Activated T-cell treated with anti-CD3 and anti-CD28 coated beads, Interleukin-2, amount 50 U/mL, for 72 hours (primary cell): ENCODE measurements at regions not wholly inside any gene's neighbourhood (a gene's known extent, or its start where the extent isn't known, plus 50 kb on each side); places are given as distances from the start of the nearest gene placed in this dataset.

Source experiments
- ATAC-seq, 2 donors: fragments of 150-1000 bp; cut with Tn5 transposase; replicated peaks in 1 of 2; 2 replicates each; pipeline ENCODE4 v1.10.0; 2021; ENCODE audit warnings: moderate library complexity in 2 of 2, mild to moderate bottlenecking in 1 of 2
- DNase-seq, 2 donors: peaks; one replicate each; pipeline ENCODE4 v3.0.0; 2021 to 2022; ENCODE audit warnings: mixed read lengths in 1 of 2
- H3K27ac Mint-ChIP-seq: one replicate; pipeline ENCODE4 v1.8.0; 2022; ENCODE audit warnings: mild to moderate bottlenecking, moderate library complexity, mixed read lengths
- H3K27me3 Mint-ChIP-seq: one replicate; pipeline ENCODE4 v1.8.0; 2022; ENCODE audit warnings: low read depth, mixed read lengths
- H3K36me3 Mint-ChIP-seq, 2 donors: one replicate each; pipeline ENCODE4 v1.8.0; 2022; ENCODE audit warnings: mixed read lengths in 2 of 2, mild to moderate bottlenecking in 1 of 2; ENCODE audit not compliant: insufficient read depth in 2 of 2
- H3K4me1 Mint-ChIP-seq: one replicate; pipeline ENCODE4 v1.8.0; 2022; ENCODE audit warnings: low read depth, mixed read lengths
- H3K4me3 Mint-ChIP-seq, 2 donors: one replicate each; pipeline ENCODE4 v1.8.0; 2022; ENCODE audit warnings: mild to moderate bottlenecking in 2 of 2, mixed read lengths in 2 of 2, moderate library complexity in 2 of 2
- H3K9me3 Mint-ChIP-seq, 2 donors: one replicate each; pipeline ENCODE4 v1.8.0; 2022; ENCODE audit warnings: mixed read lengths in 2 of 2

- Mint-ChIP-seq H3K4me3 (no peak overlapping the region), H3K36me3 (no peaks in the 10 kb centered on the region), H3K27ac (no peak overlapping the region), H3K27me3 (no peaks in the 10 kb centered on the region), H3K4me1 (no peaks in the 10 kb centered on the region), H3K9me3 (no peaks in the 10 kb centered on the region)
- ATAC-seq, result no peak
- no peak for DNase-seq
Observed at GRCh38 chr10:129343141-129343540, 123.9 kb upstream of the MGMT start.

- ATAC-seq (no peak), DNase-seq (no peak)
- H3K27ac Mint-ChIP-seq, result no peak overlapping the region
- H3K36me3 Mint-ChIP-seq, result no peaks in the 10 kb centered on the region
- H3K4me1 Mint-ChIP-seq, result no peaks in the 10 kb centered on the region
- no peaks in the 10 kb centered on the region for H3K9me3 Mint-ChIP-seq
- no peak overlapping the region for H3K4me3 Mint-ChIP-seq
- H3K27me3 Mint-ChIP-seq, result no peaks in the 10 kb centered on the region
Observed at GRCh38 chr10:129344103-129344502, 122.9 kb upstream of the MGMT start.

GRCh38 chr10:129344731-129345355 is 122.2 kb upstream of the MGMT start:
- no peak overlapping the region for H3K4me3 Mint-ChIP-seq
- no peak for DNase-seq
- H3K27ac Mint-ChIP-seq, result no peak overlapping the region
- H3K9me3 Mint-ChIP-seq, result no peaks in the 10 kb centered on the region
- no peak for ATAC-seq
- H3K27me3 Mint-ChIP-seq, result no peaks in the 10 kb centered on the region
- H3K36me3 Mint-ChIP-seq, result no peaks in the 10 kb centered on the region
- no peaks in the 10 kb centered on the region for H3K4me1 Mint-ChIP-seq

GRCh38 chr10:129345763-129346162 is 121.3 kb upstream of the MGMT start:
- DNase-seq (no peak), ATAC-seq (no peak)
- no peak overlapping the region for H3K4me3 Mint-ChIP-seq
- H3K27ac Mint-ChIP-seq, result no peak overlapping the region
- no peaks in the 10 kb centered on the region for H3K36me3 Mint-ChIP-seq
- H3K9me3 Mint-ChIP-seq, result no peaks in the 10 kb centered on the region
- no peaks in the 10 kb centered on the region for H3K27me3 Mint-ChIP-seq
- no peaks in the 10 kb centered on the region for H3K4me1 Mint-ChIP-seq

- no peaks in the 10 kb centered on the region for H3K4me1 Mint-ChIP-seq
- DNase-seq (no peak), ATAC-seq (no peak)
- H3K27me3 Mint-ChIP-seq, result peaks cover 7% of the 10 kb centered on the region
- H3K4me3 Mint-ChIP-seq, result no peak overlapping the region
- H3K27ac Mint-ChIP-seq, result no peak overlapping the region
- peaks cover 0 to 2% of the 10 kb centered on the region in 2 donors for H3K36me3 Mint-ChIP-seq
- peaks cover 0 to 1% of the 10 kb centered on the region in 2 donors for H3K9me3 Mint-ChIP-seq
Observed at GRCh38 chr10:129350690-129351089, 116.4 kb upstream of the MGMT start.

GRCh38 chr10:129353101-129353500 is 113.9 kb upstream of the MGMT start:
- H3K27me3 Mint-ChIP-seq, result peaks cover 7% of the 10 kb centered on the region
- no peak for ATAC-seq
- H3K9me3 Mint-ChIP-seq, result peaks cover 1 to 4% of the 10 kb centered on the region in 2 donors
- no peaks in the 10 kb centered on the region for H3K4me1 Mint-ChIP-seq
- no peak overlapping the region for H3K27ac Mint-ChIP-seq
- no peak overlapping the region for H3K4me3 Mint-ChIP-seq
- DNase-seq, result no peak
- H3K36me3 Mint-ChIP-seq, result peaks cover 2 to 3% of the 10 kb centered on the region in 2 donors

GRCh38 chr10:129360046-129360445 is 107.0 kb upstream of the MGMT start:
- DNase-seq, result no peak
- Mint-ChIP-seq H3K27me3 (no peaks in the 10 kb centered on the region), H3K36me3 (peaks cover 0 to 3% of the 10 kb centered on the region in 2 donors), H3K4me1 (no peaks in the 10 kb centered on the region), H3K4me3 (no peak overlapping the region), H3K9me3 (peaks cover 0 to 4% of the 10 kb centered on the region in 2 donors), H3K27ac (no peak overlapping the region)
- no peak for ATAC-seq

GRCh38 chr10:129361676-129362376 is 105.2 kb upstream of the MGMT start:
- ATAC-seq, result no peak

GRCh38 chr10:129364949-129365348 is 102.1 kb upstream of the MGMT start:
- H3K9me3 Mint-ChIP-seq, result no peaks in the 10 kb centered on the region
- no peak overlapping the region for H3K4me3 Mint-ChIP-seq

More at GRCh38 chr10:129361676-129362376, 105.2 kb upstream of the MGMT start:
- Mint-ChIP-seq H3K27ac (no peak overlapping the region), H3K4me1 (no peaks in the 10 kb centered on the region), H3K9me3 (peaks cover 0 to 4% of the 10 kb centered on the region in 2 donors), H3K36me3 (peaks cover 0 to 3% of the 10 kb centered on the region in 2 donors), H3K27me3 (no peaks in the 10 kb centered on the region), H3K4me3 (no peak overlapping the region)
- no peak for DNase-seq

GRCh38 chr10:129365767-129366402 is 101.2 kb upstream of the MGMT start:
- H3K9me3 Mint-ChIP-seq, result no peaks in the 10 kb centered on the region
- H3K27me3 Mint-ChIP-seq, result peaks cover 12% of the 10 kb centered on the region
- H3K36me3 Mint-ChIP-seq, result no peaks in the 10 kb centered on the region
- H3K4me1 Mint-ChIP-seq, result no peaks in the 10 kb centered on the region
- H3K27ac Mint-ChIP-seq, result no peak overlapping the region
- no peak overlapping the region for H3K4me3 Mint-ChIP-seq
- no peak for DNase-seq
- no peak for ATAC-seq

More at GRCh38 chr10:129364949-129365348, 102.1 kb upstream of the MGMT start:
- ATAC-seq (no peak), DNase-seq (no peak)
- Mint-ChIP-seq H3K27ac (no peak overlapping the region), H3K36me3 (no peaks in the 10 kb centered on the region), H3K27me3 (peaks cover 8% of the 10 kb centered on the region), H3K4me1 (no peaks in the 10 kb centered on the region)

GRCh38 chr10:129366450-129366849 is 100.6 kb upstream of the MGMT start:
- no peaks in the 10 kb centered on the region for H3K4me1 Mint-ChIP-seq
- H3K4me3 Mint-ChIP-seq, result no peak overlapping the region
- no peaks in the 10 kb centered on the region for H3K36me3 Mint-ChIP-seq
- H3K27ac Mint-ChIP-seq, result no peak overlapping the region
- H3K9me3 Mint-ChIP-seq, result no peaks in the 10 kb centered on the region
- ATAC-seq (no peak), DNase-seq (no peak)
- peaks cover 17% of the 10 kb centered on the region for H3K27me3 Mint-ChIP-seq

GRCh38 chr10:129369566-129369965 is 97.5 kb upstream of the MGMT start:
- Mint-ChIP-seq H3K4me3 (no peak overlapping the region), H3K36me3 (no peaks in the 10 kb centered on the region), H3K27me3 (peaks cover 38% of the 10 kb centered on the region), H3K4me1 (no peaks in the 10 kb centered on the region), H3K9me3 (no peaks in the 10 kb centered on the region), H3K27ac (no peak overlapping the region)
- ATAC-seq (no peak), DNase-seq (no peak)

GRCh38 chr10:129371541-129371940 is 95.5 kb upstream of the MGMT start:
- no peaks in the 10 kb centered on the region for H3K4me1 Mint-ChIP-seq
- H3K27ac Mint-ChIP-seq, result no peak overlapping the region
- no peak overlapping the region for H3K4me3 Mint-ChIP-seq
- no peaks in the 10 kb centered on the region for H3K9me3 Mint-ChIP-seq
- DNase-seq, result no peak
- peaks cover 38% of the 10 kb centered on the region for H3K27me3 Mint-ChIP-seq
- no peak for ATAC-seq
- no peaks in the 10 kb centered on the region for H3K36me3 Mint-ChIP-seq
